HG03520 (cell line): ENCODE measurements at regions not wholly inside any gene's neighbourhood (a gene's known extent, or its start where the extent isn't known, plus 50 kb on each side); places are given as distances from the start of the nearest gene placed in this dataset.
A peak's percentile ranks its signal among the peaks of the same experiment; 100 is the strongest.

Source experiments
- ATAC-seq: cut with Tn5 transposase; IDR thresholded peaks from one replicate; pipeline ENCODE4 v1.9.1; 2021; ENCODE audit warnings: mild to moderate bottlenecking, moderate library complexity; ENCODE audit not compliant: unreplicated experiment

DNA sequence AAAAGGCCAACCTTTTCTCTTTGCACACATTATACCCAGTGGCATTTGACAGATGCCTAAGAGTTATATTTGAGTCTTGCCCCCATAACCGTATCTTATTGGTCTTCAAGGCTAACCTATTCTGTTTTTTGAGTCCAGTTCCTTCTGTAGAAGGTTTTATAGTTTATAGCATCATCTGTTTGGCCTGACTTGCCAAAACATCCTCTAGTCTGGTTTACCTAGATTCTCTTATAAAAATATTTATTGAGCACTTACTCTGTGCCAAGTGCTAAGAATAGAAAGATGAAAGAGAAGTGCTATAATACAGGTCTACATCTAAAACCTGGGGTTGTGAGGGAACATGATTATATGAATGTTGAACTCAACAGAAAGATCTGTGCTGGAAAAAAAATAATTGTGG lies 55.9 kb upstream of the PIP4K2A start:
- ATAC-seq, result no peak

DNA sequence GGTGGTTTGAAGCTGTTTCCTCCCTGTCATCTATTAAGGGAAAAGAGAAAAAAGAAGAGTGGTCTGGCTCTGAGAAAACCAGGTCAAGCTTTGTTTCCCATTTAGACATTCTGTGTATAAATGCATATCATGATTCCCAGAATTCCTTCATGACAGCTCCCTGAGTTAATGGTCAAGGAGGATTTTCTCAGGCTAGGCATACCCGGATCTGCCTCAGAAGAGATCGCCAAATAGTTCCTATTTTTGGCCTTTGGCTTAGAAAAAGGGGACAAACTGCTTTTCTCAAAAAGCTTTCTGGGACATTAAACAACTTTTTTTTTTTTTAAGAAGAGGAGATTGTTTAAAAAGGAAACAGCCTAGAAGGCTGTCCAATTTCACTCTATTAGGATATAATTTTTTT lies 53.5 kb upstream of the PIP4K2A start:
- ATAC-seq, result no peak

- no peak for ATAC-seq
Measured at GRCh38 chr10:22766693-22767092, 52.3 kb upstream of the PIP4K2A start.

DNA sequence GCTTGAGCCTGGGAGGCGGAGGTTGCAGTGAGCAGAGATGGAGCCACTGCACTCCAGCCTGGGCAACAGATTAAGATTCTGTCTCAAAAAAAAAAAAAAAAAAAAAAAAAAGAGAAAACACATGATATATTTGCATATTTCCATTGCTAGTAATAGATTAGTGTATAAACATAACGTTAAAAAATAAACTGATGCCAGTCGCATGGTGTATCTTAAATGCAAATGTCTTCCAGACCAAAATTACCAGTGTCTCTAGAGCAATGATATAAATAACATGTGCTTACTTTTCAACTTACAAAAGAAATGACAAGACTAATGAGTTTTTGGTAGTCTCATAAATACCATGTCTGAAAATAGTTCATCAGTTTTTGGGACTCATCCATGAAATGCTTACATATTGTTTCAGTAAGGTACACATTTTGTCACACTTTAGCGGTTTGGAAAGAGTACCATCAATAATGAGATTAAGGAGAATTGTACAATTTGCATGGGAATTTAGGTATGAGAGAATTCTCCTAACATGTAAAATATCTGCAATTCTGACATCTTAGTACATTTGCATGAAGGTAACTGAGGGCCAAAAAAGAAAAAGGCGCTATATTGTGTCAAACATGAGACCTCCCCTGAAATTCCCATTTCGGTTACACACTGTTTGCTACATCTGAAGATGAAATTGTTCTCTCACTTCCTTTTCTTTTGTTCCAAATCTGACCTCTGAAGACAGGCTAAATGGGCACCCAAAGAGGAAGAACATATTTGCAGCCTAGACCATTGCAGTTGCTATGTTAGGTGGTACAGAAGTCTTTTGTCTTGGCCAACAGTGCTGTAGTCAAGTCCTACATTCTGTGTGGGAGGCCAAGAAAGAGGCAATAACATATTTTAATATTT lies 51.5 kb upstream of the PIP4K2A start:
- peak; percentile 74 for ATAC-seq

DNA sequence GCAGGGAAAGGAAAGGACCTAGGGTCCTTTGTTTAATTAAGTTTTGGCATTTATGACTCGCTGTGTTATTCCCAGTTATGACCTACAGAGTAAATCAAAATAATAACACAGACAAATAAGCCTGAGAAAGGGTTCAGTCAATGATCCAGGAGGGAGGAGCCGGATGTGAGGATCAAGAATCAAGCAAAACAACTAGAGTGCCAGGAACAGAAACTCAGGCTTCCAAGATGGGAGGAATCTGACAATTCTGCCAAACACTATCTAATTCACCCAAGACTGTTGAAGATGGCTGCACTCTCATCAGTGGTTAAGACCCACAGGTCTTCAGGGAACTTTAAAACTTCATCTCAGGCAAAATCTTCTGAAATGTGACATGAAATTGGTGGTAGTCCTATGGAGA lies 50.3 kb upstream of the PIP4K2A start:
- no peak for ATAC-seq
